Hepatocyte (in vitro differentiated cells): ENCODE measurements at regions not wholly inside any gene's neighbourhood (a gene's known extent, or its start where the extent isn't known, plus 50 kb on each side); places are given as distances from the start of the nearest gene placed in this dataset.

Experiments used
- DNase-seq: peaks from one replicate; pipeline ENCODE4 v3.0.0-alpha.2; 2016; ENCODE audit warnings: low spot score
- H2AFZ ChIP-seq: fragments of 200-600 bp; sonication (generic); 2 replicates; pipeline ENCODE4 v1.6.0; 2016; ENCODE audit warnings: antibody characterized with exemption, mild to moderate bottlenecking
- H3K27ac ChIP-seq: fragments of 200-600 bp; sonication (generic); 2 replicates; pipeline ENCODE4 v1.5.1; 2016; ENCODE audit warnings: mild to moderate bottlenecking
- H3K27me3 ChIP-seq: fragments of 200-600 bp; sonication (generic); 2 replicates; pipeline ENCODE4 v1.6.1; 2016
- H3K36me3 ChIP-seq: fragments of 200-600 bp; sonication (generic); replicated peaks from 2 replicates; pipeline ENCODE4 v1.5.1; 2016; ENCODE audit warnings: low read depth; ENCODE audit not compliant: insufficient read depth
- H3K4me1 ChIP-seq: fragments of 200-600 bp; sonication (generic); 2 replicates; pipeline ENCODE4 v1.5.1; 2016; ENCODE audit warnings: mild to moderate bottlenecking, moderate library complexity; ENCODE audit not compliant: insufficient read depth
- H3K4me2 ChIP-seq: fragments of 200-600 bp; sonication (generic); 2 replicates; pipeline ENCODE4 v1.6.0; 2016
- H3K4me3 ChIP-seq: fragments of 200-600 bp; sonication (generic); 2 replicates; pipeline ENCODE4 v1.5.1; 2016; ENCODE audit warnings: mild to moderate bottlenecking
- H3K79me2 ChIP-seq: fragments of 200-600 bp; sonication (generic); 2 replicates; pipeline ENCODE4 v1.6.0; 2017; ENCODE audit warnings: mild to moderate bottlenecking
- H3K9me2 ChIP-seq: fragments of 200-600 bp; sonication (generic); replicated peaks from 2 replicates; pipeline ENCODE4 v1.6.0; 2017; ENCODE audit warnings: mild to moderate bottlenecking; ENCODE audit not compliant: insufficient read depth
- H3K9me3 ChIP-seq: fragments of 200-600 bp; sonication (generic); 2 replicates; pipeline ENCODE4 v1.5.1; 2016; ENCODE audit warnings: low read depth, mild to moderate bottlenecking
- H4K20me1 ChIP-seq: fragments of 200-600 bp; sonication (generic); 2 replicates; pipeline ENCODE4 v1.6.0; 2016; ENCODE audit warnings: mild to moderate bottlenecking; ENCODE audit not compliant: insufficient read depth, poor library complexity, severe bottlenecking
- EZH2 ChIP-seq: fragments of 200-600 bp; sonication (generic); IDR thresholded peaks from 2 replicates; pipeline ENCODE4 v1.6.1; 2016; ENCODE audit warnings: antibody characterized with exemption, mild to moderate bottlenecking, borderline replicate concordance
- EZH2phosphoT487 ChIP-seq: fragments of 200-600 bp; sonication (generic); IDR thresholded peaks from one replicate; pipeline ENCODE4 v1.6.1; 2018; ENCODE audit warnings: antibody characterized with exemption, mild to moderate bottlenecking, low read depth, moderate library complexity; ENCODE audit not compliant: unreplicated experiment, severe bottlenecking
- WGBS: methylation state at CpG from one replicate; pipeline ENCODE4 v1.1.6; 2016; ENCODE audit warnings: low lambda C conversion rate; ENCODE audit errors: missing lambda C conversion rate; 5-methylcytosine and 5-hydroxymethylcytosine counted together
- TF ChIP-seq, protein P1 (sequence below): fragments of 200-600 bp; sonication (generic); IDR thresholded peaks from 2 replicates; pipeline ENCODE4 v1.5.1; 2016; ENCODE audit warnings: antibody characterized with exemption, mild to moderate bottlenecking; ENCODE audit not compliant: poor library complexity

DNA sequence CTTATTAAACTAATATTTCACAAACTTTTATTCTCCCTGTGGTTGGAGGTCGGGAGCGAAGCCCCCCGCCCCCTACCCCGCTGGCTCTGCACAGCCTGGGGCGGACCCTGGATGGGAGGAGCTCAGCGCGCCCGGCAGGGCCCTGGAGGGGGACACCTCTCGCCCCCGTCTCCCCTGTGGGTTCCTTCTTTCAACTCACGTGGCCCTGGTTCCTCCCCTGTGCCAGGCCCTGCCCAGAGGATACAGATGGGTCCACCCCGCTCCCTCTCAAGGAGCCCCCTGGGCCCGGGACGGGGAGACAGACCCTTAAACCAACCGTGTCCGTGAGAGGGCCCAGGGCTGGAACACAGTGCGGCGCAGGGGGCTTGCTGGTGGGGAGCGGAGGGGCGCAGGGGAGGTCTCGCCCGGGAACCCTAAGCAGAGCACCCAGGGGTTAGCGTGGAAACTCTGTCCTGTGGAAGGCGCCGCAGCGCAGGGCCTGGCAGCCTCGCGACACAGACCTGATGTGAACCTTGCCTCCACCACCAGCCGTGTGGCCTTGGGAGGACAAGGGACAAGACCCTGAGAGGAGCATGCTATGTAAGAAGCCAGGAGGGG lies 103.7 kb upstream of the MVB12B start:
- Histone ChIP-seq H2AFZ (no peak overlapping the region), H3K36me3 (no peaks in the 10 kb centered on the region), H3K79me2 (no peaks in the 10 kb centered on the region), H3K27me3 (peaks cover 9% of the 10 kb centered on the region), H3K27ac (no peak overlapping the region), H4K20me1 (no peaks in the 10 kb centered on the region), H3K9me2 (no peaks in the 10 kb centered on the region), H3K4me1 (no peaks in the 10 kb centered on the region), H3K9me3 (no peaks in the 10 kb centered on the region), H3K4me3 (no peak overlapping the region), H3K4me2 (no peak overlapping the region)
- no peak for DNase-seq
- TF ChIP-seq EZH2phosphoT487 (no peak), EZH2 (no peak)
- TF ChIP-seq, protein P1, sequence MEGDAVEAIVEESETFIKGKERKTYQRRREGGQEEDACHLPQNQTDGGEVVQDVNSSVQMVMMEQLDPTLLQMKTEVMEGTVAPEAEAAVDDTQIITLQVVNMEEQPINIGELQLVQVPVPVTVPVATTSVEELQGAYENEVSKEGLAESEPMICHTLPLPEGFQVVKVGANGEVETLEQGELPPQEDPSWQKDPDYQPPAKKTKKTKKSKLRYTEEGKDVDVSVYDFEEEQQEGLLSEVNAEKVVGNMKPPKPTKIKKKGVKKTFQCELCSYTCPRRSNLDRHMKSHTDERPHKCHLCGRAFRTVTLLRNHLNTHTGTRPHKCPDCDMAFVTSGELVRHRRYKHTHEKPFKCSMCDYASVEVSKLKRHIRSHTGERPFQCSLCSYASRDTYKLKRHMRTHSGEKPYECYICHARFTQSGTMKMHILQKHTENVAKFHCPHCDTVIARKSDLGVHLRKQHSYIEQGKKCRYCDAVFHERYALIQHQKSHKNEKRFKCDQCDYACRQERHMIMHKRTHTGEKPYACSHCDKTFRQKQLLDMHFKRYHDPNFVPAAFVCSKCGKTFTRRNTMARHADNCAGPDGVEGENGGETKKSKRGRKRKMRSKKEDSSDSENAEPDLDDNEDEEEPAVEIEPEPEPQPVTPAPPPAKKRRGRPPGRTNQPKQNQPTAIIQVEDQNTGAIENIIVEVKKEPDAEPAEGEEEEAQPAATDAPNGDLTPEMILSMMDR = no peak
- 91% methylated on average over 24 of the region's 29 CpGs for WGBS

DNA sequence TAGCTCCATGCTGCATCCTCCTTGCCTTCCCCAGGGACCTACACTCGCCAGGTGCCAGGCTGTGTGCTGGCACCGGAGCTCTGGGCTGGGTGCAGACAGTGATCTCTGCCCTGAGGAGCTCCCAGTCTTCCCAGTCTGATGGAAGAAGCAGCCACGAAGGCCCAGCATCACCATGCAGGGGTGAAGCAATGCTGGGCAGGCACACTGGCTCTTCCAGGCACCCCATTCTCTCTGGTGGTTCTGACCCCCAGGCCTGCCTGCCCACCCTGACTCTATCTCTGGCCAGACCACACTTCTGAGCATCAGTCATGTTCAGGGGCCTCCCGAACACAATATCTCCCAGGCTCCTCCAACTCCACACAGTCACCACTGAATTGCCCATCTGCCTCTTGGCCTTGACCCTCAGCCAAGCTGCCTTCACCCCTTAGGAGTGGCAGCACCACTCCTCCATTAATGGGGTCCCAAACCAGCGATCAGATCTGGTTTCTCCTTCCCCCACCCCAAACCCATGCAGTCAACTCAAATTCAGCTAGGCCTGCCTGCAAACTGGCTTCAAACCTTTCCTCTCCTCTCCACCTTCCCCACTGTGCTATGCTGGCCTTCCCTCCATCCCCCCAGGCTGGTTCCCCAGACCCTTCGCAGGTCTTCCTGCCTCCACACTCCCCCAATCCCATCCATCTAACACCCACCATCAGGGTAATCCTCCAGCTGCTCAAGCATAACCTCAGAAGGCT lies 102.7 kb upstream of the MVB12B start:
- Histone ChIP-seq H3K27ac (no peak overlapping the region), H3K4me1 (no peaks in the 10 kb centered on the region), H3K9me3 (no peaks in the 10 kb centered on the region), H3K79me2 (no peaks in the 10 kb centered on the region), H4K20me1 (no peaks in the 10 kb centered on the region), H3K27me3 (peaks cover 9% of the 10 kb centered on the region), H3K4me3 (no peak overlapping the region), H3K9me2 (no peaks in the 10 kb centered on the region), H3K4me2 (no peak overlapping the region), H2AFZ (no peak overlapping the region), H3K36me3 (no peaks in the 10 kb centered on the region)
- TF ChIP-seq, protein P1 = no peak
- TF ChIP-seq EZH2phosphoT487 = no peak
- TF ChIP-seq EZH2 = no peak
- DNase-seq = no peak
- 91% methylated on average over 6 of the region's 6 CpGs for WGBS

DNA sequence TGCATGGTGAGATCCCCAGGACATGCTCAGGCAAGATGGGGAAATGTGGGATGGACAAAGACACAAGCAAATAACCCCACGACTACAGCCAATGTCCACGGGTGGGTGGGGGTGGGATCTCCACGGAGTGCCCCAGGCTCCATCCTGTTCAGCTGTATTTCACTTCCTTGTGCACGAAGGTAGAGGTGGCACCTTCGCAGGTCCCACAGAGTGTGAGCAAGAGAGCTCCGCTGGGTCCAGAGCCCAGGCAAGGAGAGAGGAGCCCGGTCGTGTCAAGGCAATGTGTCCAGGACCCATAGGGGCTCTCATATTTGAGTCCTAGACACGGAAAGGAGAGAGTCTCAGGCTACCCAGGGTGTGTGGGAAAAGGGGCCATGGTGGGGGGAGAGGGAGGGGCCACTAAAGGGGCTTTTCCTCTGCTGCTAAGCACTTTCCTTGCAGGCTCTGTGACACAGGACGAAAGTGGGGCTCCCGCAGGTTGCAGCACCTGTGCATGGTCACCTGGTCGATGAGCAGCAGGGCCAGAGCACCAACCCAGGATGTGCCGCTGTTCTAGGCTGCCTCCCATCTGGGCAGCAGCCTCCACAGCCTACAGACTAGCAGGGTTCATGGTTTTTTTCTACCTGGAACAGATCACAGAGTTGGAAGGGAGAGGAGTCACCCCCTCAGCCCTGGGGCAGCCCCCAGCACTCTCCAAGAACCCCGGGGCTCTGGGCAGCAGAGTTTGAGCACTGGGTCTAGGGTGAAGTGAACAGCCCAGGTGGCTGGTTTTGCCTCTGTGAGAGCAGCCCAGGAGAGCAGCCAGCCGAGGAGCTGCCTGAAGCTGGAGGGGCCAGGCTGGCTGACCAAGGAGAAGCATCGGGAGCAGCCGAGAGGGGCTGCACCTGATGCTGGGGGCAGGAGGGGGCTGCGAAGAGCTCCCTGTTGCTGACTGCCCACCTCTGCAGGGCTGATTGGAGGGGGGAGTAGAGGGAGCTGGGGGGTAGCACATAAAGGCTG lies 100.7 kb upstream of the MVB12B start:
- Histone ChIP-seq H3K4me2 (no peak overlapping the region), H4K20me1 (no peaks in the 10 kb centered on the region), H3K9me2 (no peaks in the 10 kb centered on the region), H3K36me3 (no peaks in the 10 kb centered on the region), H3K79me2 (no peaks in the 10 kb centered on the region), H3K4me1 (no peaks in the 10 kb centered on the region), H2AFZ (no peak overlapping the region), H3K27me3 (peaks cover 9% of the 10 kb centered on the region), H3K27ac (no peak overlapping the region), H3K9me3 (no peaks in the 10 kb centered on the region), H3K4me3 (no peak overlapping the region)
- 87% methylated on average over 14 of the region's 18 CpGs for WGBS
- no peak for DNase-seq
- TF ChIP-seq EZH2phosphoT487 (no peak), EZH2 (no peak)
- TF ChIP-seq, protein P1 = no peak
